ENCODE measurements at regions not wholly inside any gene's neighbourhood (a gene's known extent, or its start where the extent isn't known, plus 50 kb on each side); places are given as distances from the start of the nearest gene placed in this dataset.

GRCh38 chr9:82891321-82891720, 171.6 kb downstream of the RASEF start:
- H3K4me1 ChIP-seq (ENCODE audit: insufficient read depth, low read length, poor library complexity, severe bottlenecking): peaks cover 18% of the 10 kb centered on the region
- no peaks in the 10 kb centered on the region for H4K20me1 ChIP-seq (ENCODE audit: insufficient read depth, low read length, poor library complexity, severe bottlenecking)
- peak overlapping the region; percentile 42 for H3K4me2 ChIP-seq (ENCODE audit: low read depth, low read length, poor library complexity, severe bottlenecking)
- no peaks in the 10 kb centered on the region for H3K9me2 ChIP-seq (replicated peaks; ENCODE audit: low read depth, low read length)
- no peaks in the 10 kb centered on the region for H3K36me3 ChIP-seq (ENCODE audit: insufficient read depth, low read length)
- no peaks in the 10 kb centered on the region for H3F3A ChIP-seq (ENCODE audit: low read depth)
- TF ChIP-seq CTCF (conservative IDR thresholded peaks at IDR 0.05; ENCODE audit: low read length): no peak
- no peak for TF ChIP-seq EZH2phosphoT487 (IDR thresholded peaks at IDR 0.05; ENCODE audit: borderline replicate concordance)
- H3K9me3 ChIP-seq (ENCODE audit: insufficient read depth, low read depth, low read length): no peaks in the 10 kb centered on the region
- H3K9ac ChIP-seq (ENCODE audit: low read depth, low read length, poor library complexity, severe bottlenecking): no peak overlapping the region
- H2AFZ ChIP-seq (ENCODE audit: low read length): peak overlapping the region; percentile 58
- H3K4me3 ChIP-seq (ENCODE audit: low read length, poor library complexity, severe bottlenecking): peak overlapping the region; percentile 10
- no peaks in the 10 kb centered on the region for H3K27me3 ChIP-seq (ENCODE audit: insufficient read depth, low read length, poor library complexity, severe bottlenecking)
- H3K79me2 ChIP-seq (ENCODE audit: insufficient read depth, low read length): no peaks in the 10 kb centered on the region

GRCh38 chr9:82893549-82893948, 169.4 kb downstream of the RASEF start:
- Histone ChIP-seq H3K4me3 (ENCODE audit: low read length, poor library complexity, severe bottlenecking) (no peak overlapping the region), H3K27me3 (ENCODE audit: insufficient read depth, low read length, poor library complexity, severe bottlenecking) (no peaks in the 10 kb centered on the region), H3K79me2 (ENCODE audit: insufficient read depth, low read length) (no peaks in the 10 kb centered on the region), H3F3A (ENCODE audit: low read depth) (no peaks in the 10 kb centered on the region), H3K9me2 (replicated peaks; ENCODE audit: low read depth, low read length) (no peaks in the 10 kb centered on the region), H4K20me1 (ENCODE audit: insufficient read depth, low read length, poor library complexity, severe bottlenecking) (no peaks in the 10 kb centered on the region), H3K9ac (ENCODE audit: low read depth, low read length, poor library complexity, severe bottlenecking) (no peak overlapping the region), H3K36me3 (ENCODE audit: insufficient read depth, low read length) (no peaks in the 10 kb centered on the region), H3K9me3 (ENCODE audit: insufficient read depth, low read depth, low read length) (no peaks in the 10 kb centered on the region), H3K4me2 (ENCODE audit: low read depth, low read length, poor library complexity, severe bottlenecking) (no peak overlapping the region), H2AFZ (ENCODE audit: low read length) (no peak overlapping the region), H3K4me1 (ENCODE audit: insufficient read depth, low read length, poor library complexity, severe bottlenecking) (peaks cover 18% of the 10 kb centered on the region)
- TF ChIP-seq CTCF (conservative IDR thresholded peaks at IDR 0.05; ENCODE audit: low read length): no peak
- TF ChIP-seq EZH2phosphoT487 (IDR thresholded peaks at IDR 0.05; ENCODE audit: borderline replicate concordance): no peak

GRCh38 chr9:82894548-82894947, 168.4 kb downstream of the RASEF start:
- TF ChIP-seq CTCF (conservative IDR thresholded peaks at IDR 0.05; ENCODE audit: low read length) (no peak), EZH2phosphoT487 (IDR thresholded peaks at IDR 0.05; ENCODE audit: borderline replicate concordance) (no peak)
- H3F3A ChIP-seq (ENCODE audit: low read depth): no peaks in the 10 kb centered on the region

More at GRCh38 chr9:82894548-82894947, 168.4 kb downstream of the RASEF start:
- no peaks in the 10 kb centered on the region for H3K79me2 ChIP-seq (ENCODE audit: insufficient read depth, low read length)
- peaks cover 18% of the 10 kb centered on the region for H3K4me1 ChIP-seq (ENCODE audit: insufficient read depth, low read length, poor library complexity, severe bottlenecking)
- no peak overlapping the region for H3K9ac ChIP-seq (ENCODE audit: low read depth, low read length, poor library complexity, severe bottlenecking)
- no peak overlapping the region for H3K4me2 ChIP-seq (ENCODE audit: low read depth, low read length, poor library complexity, severe bottlenecking)
- H2AFZ ChIP-seq (ENCODE audit: low read length): no peak overlapping the region
- H3K9me3 ChIP-seq (ENCODE audit: insufficient read depth, low read depth, low read length): no peaks in the 10 kb centered on the region
- H3K4me3 ChIP-seq (ENCODE audit: low read length, poor library complexity, severe bottlenecking): no peak overlapping the region
- no peaks in the 10 kb centered on the region for H3K27me3 ChIP-seq (ENCODE audit: insufficient read depth, low read length, poor library complexity, severe bottlenecking)
- no peaks in the 10 kb centered on the region for H4K20me1 ChIP-seq (ENCODE audit: insufficient read depth, low read length, poor library complexity, severe bottlenecking)
- no peaks in the 10 kb centered on the region for H3K36me3 ChIP-seq (ENCODE audit: insufficient read depth, low read length)
- no peaks in the 10 kb centered on the region for H3K9me2 ChIP-seq (replicated peaks; ENCODE audit: low read depth, low read length)

Measured in Loucy (cell line).